ENCODE measurements at regions not wholly inside any gene's neighbourhood (a gene's known extent, or its start where the extent isn't known, plus 50 kb on each side); places are given as distances from the start of the nearest gene placed in this dataset.
A peak's percentile ranks its signal among the peaks of the same experiment; 100 is the strongest.
"Not testable (repeated sequence)": the region's sequence is repeated elsewhere in the genome, so short reads cannot be mapped to it uniquely, and the experiment has no call there.

- not testable (repeated sequence) for TF ChIP-seq ZFP30 (CRISPR knock-in tag; IDR thresholded peaks at IDR 0.05); PATZ1 (CRISPR knock-in tag; IDR thresholded peaks at IDR 0.05; ENCODE audit: borderline replicate concordance); ZNF70 (CRISPR knock-in tag; IDR thresholded peaks at IDR 0.05)
- peak; percentile 46 for TF ChIP-seq ISL1 (CRISPR knock-in tag; IDR thresholded peaks at IDR 0.05)
Observed at GRCh38 chr12:84103886-84104285, 808.7 kb downstream of the SLC6A15 start.

Data from SK-N-SH treated with all-trans-retinoic acid at 6 μM for 48 hours (cell line).